ENCODE measurements at regions not wholly inside any gene's neighbourhood (a gene's known extent, or its start where the extent isn't known, plus 50 kb on each side); places are given as distances from the start of the nearest gene placed in this dataset.

DNA sequence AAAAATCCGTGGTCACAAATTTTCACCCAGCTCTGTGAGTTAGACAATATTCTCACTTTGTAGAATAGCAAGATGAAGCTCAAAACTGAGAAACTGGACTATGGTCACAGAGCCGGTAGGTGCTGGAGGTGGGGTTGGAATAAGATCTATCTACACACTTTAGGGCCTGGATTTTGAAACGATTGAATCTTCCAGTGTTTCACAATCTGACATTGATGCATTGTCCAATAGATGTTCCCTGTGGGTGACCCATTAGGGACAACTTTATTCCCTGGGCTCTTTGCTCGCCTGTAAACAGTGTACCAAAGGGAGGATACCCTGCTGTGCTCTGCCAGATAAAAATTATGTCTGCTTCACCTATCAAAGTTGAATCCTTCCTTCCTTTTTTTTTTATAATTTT, 145.4 kb upstream of the MPDZ start:
- H3K27ac ChIP-seq (ENCODE audit: low read length) = no peak overlapping the region
- CTCF ChIA-PET = no interaction called here
- BruUV-seq (replicated peaks) = no TSS peak
- H3K9me3 ChIP-seq (ENCODE audit: control insufficient read depth, insufficient read depth, low read depth, low read length) = no peaks in the 10 kb centered on the region
- H3K36me3 ChIP-seq (ENCODE audit: control insufficient read depth, insufficient read depth, low read length) = no peaks in the 10 kb centered on the region; the same call in 1 of the 2 replicates
- no peak for ATAC-seq
- in situ Hi-C loops (cut with HindIII; ENCODE audit: low pct_unique_long_range_greater_than_20kb, low sequenced_read_pairs) (no loop called here), intact Hi-C loops (cut with micrococcal nuclease; ENCODE audit: unreplicated experiment) (no loop called here)
- no peak for TF ChIP-seq POLR2AphosphoS5 (IDR thresholded peaks at IDR 0.05; ENCODE audit: low read depth, low read length)
- TF ChIP-seq SIN3A (IDR thresholded peaks at IDR 0.05; ENCODE audit: borderline replicate concordance, insufficient read depth, low read depth, low read length) = no peak
- TF ChIP-seq TCF7L2 (IDR thresholded peaks at IDR 0.05; ENCODE audit: low read depth, low read length) = no peak
- TF ChIP-seq, protein P1, sequence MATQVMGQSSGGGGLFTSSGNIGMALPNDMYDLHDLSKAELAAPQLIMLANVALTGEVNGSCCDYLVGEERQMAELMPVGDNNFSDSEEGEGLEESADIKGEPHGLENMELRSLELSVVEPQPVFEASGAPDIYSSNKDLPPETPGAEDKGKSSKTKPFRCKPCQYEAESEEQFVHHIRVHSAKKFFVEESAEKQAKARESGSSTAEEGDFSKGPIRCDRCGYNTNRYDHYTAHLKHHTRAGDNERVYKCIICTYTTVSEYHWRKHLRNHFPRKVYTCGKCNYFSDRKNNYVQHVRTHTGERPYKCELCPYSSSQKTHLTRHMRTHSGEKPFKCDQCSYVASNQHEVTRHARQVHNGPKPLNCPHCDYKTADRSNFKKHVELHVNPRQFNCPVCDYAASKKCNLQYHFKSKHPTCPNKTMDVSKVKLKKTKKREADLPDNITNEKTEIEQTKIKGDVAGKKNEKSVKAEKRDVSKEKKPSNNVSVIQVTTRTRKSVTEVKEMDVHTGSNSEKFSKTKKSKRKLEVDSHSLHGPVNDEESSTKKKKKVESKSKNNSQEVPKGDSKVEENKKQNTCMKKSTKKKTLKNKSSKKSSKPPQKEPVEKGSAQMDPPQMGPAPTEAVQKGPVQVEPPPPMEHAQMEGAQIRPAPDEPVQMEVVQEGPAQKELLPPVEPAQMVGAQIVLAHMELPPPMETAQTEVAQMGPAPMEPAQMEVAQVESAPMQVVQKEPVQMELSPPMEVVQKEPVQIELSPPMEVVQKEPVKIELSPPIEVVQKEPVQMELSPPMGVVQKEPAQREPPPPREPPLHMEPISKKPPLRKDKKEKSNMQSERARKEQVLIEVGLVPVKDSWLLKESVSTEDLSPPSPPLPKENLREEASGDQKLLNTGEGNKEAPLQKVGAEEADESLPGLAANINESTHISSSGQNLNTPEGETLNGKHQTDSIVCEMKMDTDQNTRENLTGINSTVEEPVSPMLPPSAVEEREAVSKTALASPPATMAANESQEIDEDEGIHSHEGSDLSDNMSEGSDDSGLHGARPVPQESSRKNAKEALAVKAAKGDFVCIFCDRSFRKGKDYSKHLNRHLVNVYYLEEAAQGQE (IDR thresholded peaks at IDR 0.05; ENCODE audit: insufficient read depth in 1 of 2, low read depth in 2 of 2, low read length in 1 of 2) = no peak
- TF ChIP-seq, protein P2, sequence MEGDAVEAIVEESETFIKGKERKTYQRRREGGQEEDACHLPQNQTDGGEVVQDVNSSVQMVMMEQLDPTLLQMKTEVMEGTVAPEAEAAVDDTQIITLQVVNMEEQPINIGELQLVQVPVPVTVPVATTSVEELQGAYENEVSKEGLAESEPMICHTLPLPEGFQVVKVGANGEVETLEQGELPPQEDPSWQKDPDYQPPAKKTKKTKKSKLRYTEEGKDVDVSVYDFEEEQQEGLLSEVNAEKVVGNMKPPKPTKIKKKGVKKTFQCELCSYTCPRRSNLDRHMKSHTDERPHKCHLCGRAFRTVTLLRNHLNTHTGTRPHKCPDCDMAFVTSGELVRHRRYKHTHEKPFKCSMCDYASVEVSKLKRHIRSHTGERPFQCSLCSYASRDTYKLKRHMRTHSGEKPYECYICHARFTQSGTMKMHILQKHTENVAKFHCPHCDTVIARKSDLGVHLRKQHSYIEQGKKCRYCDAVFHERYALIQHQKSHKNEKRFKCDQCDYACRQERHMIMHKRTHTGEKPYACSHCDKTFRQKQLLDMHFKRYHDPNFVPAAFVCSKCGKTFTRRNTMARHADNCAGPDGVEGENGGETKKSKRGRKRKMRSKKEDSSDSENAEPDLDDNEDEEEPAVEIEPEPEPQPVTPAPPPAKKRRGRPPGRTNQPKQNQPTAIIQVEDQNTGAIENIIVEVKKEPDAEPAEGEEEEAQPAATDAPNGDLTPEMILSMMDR (IDR thresholded peaks at IDR 0.05) = no peak
- H3K4me1 ChIP-seq (ENCODE audit: control insufficient read depth, insufficient read depth, low read length) = no peaks in the 10 kb centered on the region
- POLR2A ChIA-PET = no interaction called here
- no peaks in the 10 kb centered on the region for H3K27me3 ChIP-seq (ENCODE audit: control insufficient read depth, insufficient read depth, low read length)
- H3K4me3 ChIP-seq (ENCODE audit: low read depth in 2 of 2, low read length in 2 of 2) = no peak overlapping the region
- no peak for DNase-seq (ENCODE audit: low read depth, low spot score)

DNA sequence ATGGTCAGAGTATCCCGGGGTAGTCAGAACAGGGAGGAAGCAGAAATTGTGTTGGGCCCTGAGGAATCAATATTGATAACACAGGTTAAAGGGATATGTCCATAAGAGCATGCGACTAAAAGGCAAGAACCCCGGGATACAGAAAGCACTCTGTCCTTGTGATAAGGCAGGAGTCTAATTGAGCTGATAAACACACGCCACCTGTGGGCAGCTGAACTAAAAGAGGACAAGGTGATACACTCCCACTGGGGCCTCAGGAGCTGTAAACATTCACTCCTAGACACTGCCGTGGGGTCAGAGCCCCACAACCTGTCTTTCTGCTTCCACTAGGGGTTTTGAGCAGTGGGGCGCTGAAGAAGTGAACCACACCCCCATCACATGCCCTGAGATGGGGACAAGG, 144.7 kb upstream of the MPDZ start:
- no peak overlapping the region for H3K27ac ChIP-seq (ENCODE audit: low read length)
- no peaks in the 10 kb centered on the region for H3K9me3 ChIP-seq (ENCODE audit: control insufficient read depth, insufficient read depth, low read depth, low read length)
- H3K4me1 ChIP-seq (ENCODE audit: control insufficient read depth, insufficient read depth, low read length) = no peaks in the 10 kb centered on the region
- no peaks in the 10 kb centered on the region for H3K27me3 ChIP-seq (ENCODE audit: control insufficient read depth, insufficient read depth, low read length)
- no peaks in the 10 kb centered on the region; the same call in 1 of the 2 replicates for H3K36me3 ChIP-seq (ENCODE audit: control insufficient read depth, insufficient read depth, low read length)
- ATAC-seq (no peak), DNase-seq (ENCODE audit: low read depth, low spot score) (no peak)
- no TSS peak for BruUV-seq (replicated peaks)
- intact Hi-C loops (cut with micrococcal nuclease; ENCODE audit: unreplicated experiment) = no loop called here
- in situ Hi-C loops (cut with HindIII; ENCODE audit: low pct_unique_long_range_greater_than_20kb, low sequenced_read_pairs) = no loop called here
- H3K4me3 ChIP-seq (ENCODE audit: low read depth in 2 of 2, low read length in 2 of 2) = no peak overlapping the region
- TF ChIP-seq, protein P2 (IDR thresholded peaks at IDR 0.05) = no peak
- TF ChIP-seq TCF7L2 (IDR thresholded peaks at IDR 0.05; ENCODE audit: low read depth, low read length) (no peak), POLR2AphosphoS5 (IDR thresholded peaks at IDR 0.05; ENCODE audit: low read depth, low read length) (no peak), SIN3A (IDR thresholded peaks at IDR 0.05; ENCODE audit: borderline replicate concordance, insufficient read depth, low read depth, low read length) (no peak)
- TF ChIP-seq, protein P1 (IDR thresholded peaks at IDR 0.05; ENCODE audit: insufficient read depth in 1 of 2, low read depth in 2 of 2, low read length in 1 of 2) = no peak
- ChIA-PET POLR2A (no interaction called here), CTCF (no interaction called here)
